Central memory CD8-positive, alpha-beta T cell (primary cell): ENCODE measurements at regions not wholly inside any gene's neighbourhood (a gene's known extent, or its start where the extent isn't known, plus 50 kb on each side); places are given as distances from the start of the nearest gene placed in this dataset.
"Not testable (repeated sequence)": the region's sequence is repeated elsewhere in the genome, so short reads cannot be mapped to it uniquely, and the experiment has no call there.

Source experiments
- ATAC-seq: fragments of 150-1000 bp; cut with Tn5 transposase; replicated peaks from 2 replicates; pipeline ENCODE4 v1.10.0; 2022; ENCODE audit warnings: mild to moderate bottlenecking, moderate FRiP score, moderate number of reproducible peaks; ENCODE audit not compliant: poor library complexity, severe bottlenecking; ENCODE audit errors: extremely low read depth
- DNase-seq, 2 donors: peaks; one replicate each; pipeline ENCODE4 v3.0.0; 2021; ENCODE audit warnings: low spot score in 2 of 2
- H3K27ac Mint-ChIP-seq: one replicate; pipeline ENCODE4 v1.8.0; 2022; ENCODE audit warnings: low read depth, mild to moderate bottlenecking, moderate library complexity, mixed read lengths
- H3K27me3 Mint-ChIP-seq: one replicate; pipeline ENCODE4 v1.8.0; 2022; ENCODE audit warnings: mixed read lengths
- H3K36me3 Mint-ChIP-seq: one replicate; pipeline ENCODE4 v1.8.0; 2022; ENCODE audit warnings: mild to moderate bottlenecking, moderate library complexity, mixed read lengths; ENCODE audit not compliant: insufficient read depth
- H3K4me1 Mint-ChIP-seq: one replicate; pipeline ENCODE4 v1.8.0; 2022; ENCODE audit warnings: mixed read lengths
- H3K4me3 Mint-ChIP-seq: one replicate; pipeline ENCODE4 v1.8.0; 2022; ENCODE audit warnings: mild to moderate bottlenecking, moderate library complexity, mixed read lengths
- H3K9me3 Mint-ChIP-seq: one replicate; pipeline ENCODE4 v1.8.0; 2022; ENCODE audit warnings: mixed read lengths

DNA sequence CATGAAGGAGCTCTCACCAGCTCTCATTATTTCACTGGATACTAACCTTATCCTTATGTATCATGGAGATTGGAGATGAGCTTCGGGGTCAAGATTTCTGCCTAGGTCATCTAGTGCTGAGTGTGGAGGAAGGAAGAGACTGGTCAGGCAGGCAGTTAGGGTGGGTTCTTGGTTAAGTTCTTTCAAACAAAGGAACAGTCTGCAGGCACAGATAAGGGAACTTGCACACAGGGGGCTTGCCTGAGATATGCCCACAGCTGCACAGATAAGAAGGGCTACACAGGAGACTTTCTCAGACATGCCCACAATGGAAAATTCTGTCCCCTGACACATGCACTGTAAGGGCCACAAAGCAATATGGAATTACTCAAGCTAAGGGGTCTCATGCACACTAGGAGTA is 904.1 kb downstream of the NLGN4X start:
- H3K36me3 Mint-ChIP-seq: no peaks in the 10 kb centered on the region
- ATAC-seq (no peak), DNase-seq (no peak)
- no peak overlapping the region for H3K27ac Mint-ChIP-seq
- no peaks in the 10 kb centered on the region for H3K27me3 Mint-ChIP-seq
- H3K4me1 Mint-ChIP-seq: no peaks in the 10 kb centered on the region
- peaks cover 5% of the 10 kb centered on the region for H3K9me3 Mint-ChIP-seq
- no peak overlapping the region for H3K4me3 Mint-ChIP-seq

DNA sequence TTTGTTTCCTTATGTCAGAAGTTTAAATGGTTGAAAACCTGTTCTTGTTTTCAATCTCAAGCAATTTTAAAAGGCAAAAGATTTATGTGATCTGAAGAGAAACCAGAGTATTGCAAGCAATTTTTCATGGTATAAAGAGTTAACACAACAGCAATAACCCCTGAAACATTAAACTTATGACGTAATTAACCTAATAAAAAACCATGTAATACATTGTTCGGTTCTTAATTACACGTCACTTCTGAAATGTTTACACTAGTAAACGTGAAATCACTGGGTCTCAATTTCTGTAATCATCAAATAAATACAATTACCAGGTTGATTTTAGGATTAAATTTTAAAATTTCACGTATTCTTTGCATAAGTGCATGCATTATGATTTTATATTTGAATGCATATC is 914.5 kb downstream of the NLGN4X start:
- Mint-ChIP-seq H3K36me3 (no peaks in the 10 kb centered on the region), H3K4me3 (no peak overlapping the region), H3K4me1 (no peaks in the 10 kb centered on the region), H3K27ac (no peak overlapping the region), H3K27me3 (no peaks in the 10 kb centered on the region), H3K9me3 (no peaks in the 10 kb centered on the region)
- DNase-seq: no peak
- no peak for ATAC-seq

DNA sequence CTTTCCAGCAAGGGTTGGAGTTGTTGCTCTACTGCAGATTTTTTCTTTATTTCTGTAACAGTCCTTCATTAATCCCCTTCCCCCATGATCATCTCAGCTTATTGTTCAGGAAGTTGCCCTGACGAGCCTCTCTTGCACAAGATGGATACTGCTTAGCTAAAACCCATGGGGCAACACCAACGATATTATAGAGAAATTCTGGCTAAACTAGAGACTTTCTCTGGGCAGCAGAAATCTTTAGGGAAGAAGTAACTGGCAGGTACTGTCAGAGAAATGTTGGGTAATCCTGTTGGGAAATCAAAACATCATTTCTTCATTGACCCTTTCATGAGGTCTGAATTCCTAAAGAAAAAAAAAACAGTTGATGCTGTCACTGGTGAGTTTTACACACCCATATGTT is 921.3 kb downstream of the NLGN4X start:
- Mint-ChIP-seq H3K4me3 (no peak overlapping the region), H3K27ac (no peak overlapping the region), H3K27me3 (no peaks in the 10 kb centered on the region), H3K9me3 (no peaks in the 10 kb centered on the region), H3K36me3 (no peaks in the 10 kb centered on the region), H3K4me1 (no peaks in the 10 kb centered on the region)
- no peak for ATAC-seq
- no peak for DNase-seq

DNA sequence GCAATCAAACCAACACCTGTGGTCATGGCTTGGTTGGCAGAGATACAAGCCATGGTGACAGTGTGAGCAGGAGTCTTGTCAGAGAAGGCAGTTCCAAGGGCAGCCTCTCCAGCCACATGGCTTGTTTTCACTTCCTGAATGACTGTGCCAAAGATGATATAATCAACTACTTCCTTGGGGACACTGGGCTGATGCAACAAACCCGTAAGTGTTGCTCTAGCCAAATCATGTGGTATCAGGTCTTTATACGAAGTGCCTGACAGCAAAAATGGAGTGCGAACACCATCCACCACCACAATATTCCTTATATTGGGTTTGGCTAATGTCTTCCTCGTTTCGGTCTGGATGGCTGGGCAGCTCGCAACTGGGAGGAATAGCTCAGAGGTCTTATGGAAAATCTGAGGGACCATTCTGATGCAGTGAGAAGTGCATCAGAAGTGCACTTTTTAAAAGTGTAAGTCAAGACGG is 922.0 kb downstream of the NLGN4X start:
- DNase-seq (no peak), ATAC-seq (no peak)
- H3K36me3 Mint-ChIP-seq: no peaks in the 10 kb centered on the region

DNA sequence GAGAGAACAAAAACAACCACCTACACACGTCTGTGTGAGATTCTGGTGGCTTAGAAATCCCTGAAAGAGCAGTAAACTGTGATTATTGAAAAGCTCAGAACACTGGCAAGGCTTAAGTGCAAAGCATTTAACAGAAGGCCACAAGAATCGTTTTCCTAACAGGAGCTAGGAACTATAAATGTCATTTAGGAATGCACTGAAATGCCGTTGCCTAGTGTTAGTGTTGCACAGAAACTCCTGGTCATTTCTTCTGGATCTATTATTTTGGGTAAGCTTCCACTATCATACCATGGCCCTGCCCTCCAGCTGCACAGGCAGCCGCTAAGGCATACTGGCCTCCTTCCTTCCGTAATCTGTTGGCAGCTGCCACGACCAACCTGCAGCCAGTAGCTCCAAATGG is 923.2 kb downstream of the NLGN4X start:
- ATAC-seq (no peak), DNase-seq (no peak)
- Mint-ChIP-seq H3K27ac (no peak overlapping the region), H3K27me3 (no peaks in the 10 kb centered on the region), H3K36me3 (no peaks in the 10 kb centered on the region), H3K4me1 (no peaks in the 10 kb centered on the region), H3K9me3 (no peaks in the 10 kb centered on the region), H3K4me3 (no peak overlapping the region)

More for the DNA sequence above, 922.0 kb downstream of the NLGN4X start:
- Mint-ChIP-seq H3K4me3 (no peak overlapping the region), H3K27ac (no peak overlapping the region), H3K27me3 (no peaks in the 10 kb centered on the region), H3K4me1 (no peaks in the 10 kb centered on the region), H3K9me3 (no peaks in the 10 kb centered on the region)

DNA sequence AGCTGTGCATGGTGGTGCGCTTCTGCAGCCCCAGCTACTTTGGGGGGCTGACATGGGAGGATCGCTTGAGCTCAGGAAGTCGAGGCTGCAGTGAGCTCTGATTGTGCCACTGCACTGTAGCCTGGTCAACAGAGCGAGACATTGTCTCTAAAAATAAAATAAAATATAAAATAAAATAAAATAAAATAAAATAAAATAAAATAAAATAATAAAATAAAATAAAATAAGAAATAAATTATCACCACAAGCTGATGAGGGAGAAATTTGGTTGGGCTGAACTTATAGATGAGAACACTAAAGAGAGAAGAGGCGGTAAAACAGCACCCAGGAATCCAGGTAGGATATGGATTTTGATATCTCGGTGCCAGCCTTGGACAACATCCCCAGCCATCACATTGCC is 933.7 kb downstream of the NLGN4X start:
- peaks cover 6% of the 10 kb centered on the region for H3K9me3 Mint-ChIP-seq
- no peaks in the 10 kb centered on the region for H3K36me3 Mint-ChIP-seq
- DNase-seq (no peak), ATAC-seq (no peak)
- H3K4me1 Mint-ChIP-seq: no peaks in the 10 kb centered on the region
- no peaks in the 10 kb centered on the region for H3K27me3 Mint-ChIP-seq
- no peak overlapping the region for H3K27ac Mint-ChIP-seq
- no peak overlapping the region for H3K4me3 Mint-ChIP-seq

DNA sequence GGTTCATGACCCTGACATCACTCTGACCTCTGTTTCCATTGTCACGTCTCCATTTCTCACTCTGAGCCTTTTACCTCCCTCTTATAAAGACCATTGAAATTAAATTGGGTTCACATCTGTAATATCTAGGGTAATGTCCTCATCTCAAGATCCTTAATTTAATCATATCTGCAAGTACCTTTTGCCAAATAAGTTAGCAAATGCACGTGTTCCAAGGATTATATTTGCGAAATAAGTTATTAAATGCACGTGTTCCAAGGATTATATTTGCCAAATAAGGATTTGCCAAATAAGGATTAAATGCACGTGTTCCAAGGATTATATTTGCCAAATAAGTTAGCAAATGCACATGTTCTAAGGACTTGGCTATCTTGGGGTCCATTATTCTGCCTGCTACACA is 938.0 kb downstream of the NLGN4X start:
- Mint-ChIP-seq H3K4me1 (no peaks in the 10 kb centered on the region), H3K9me3 (peaks cover 13% of the 10 kb centered on the region), H3K27ac (no peak overlapping the region), H3K4me3 (no peak overlapping the region), H3K36me3 (no peaks in the 10 kb centered on the region), H3K27me3 (no peaks in the 10 kb centered on the region)
- ATAC-seq (no peak), DNase-seq (no peak)

DNA sequence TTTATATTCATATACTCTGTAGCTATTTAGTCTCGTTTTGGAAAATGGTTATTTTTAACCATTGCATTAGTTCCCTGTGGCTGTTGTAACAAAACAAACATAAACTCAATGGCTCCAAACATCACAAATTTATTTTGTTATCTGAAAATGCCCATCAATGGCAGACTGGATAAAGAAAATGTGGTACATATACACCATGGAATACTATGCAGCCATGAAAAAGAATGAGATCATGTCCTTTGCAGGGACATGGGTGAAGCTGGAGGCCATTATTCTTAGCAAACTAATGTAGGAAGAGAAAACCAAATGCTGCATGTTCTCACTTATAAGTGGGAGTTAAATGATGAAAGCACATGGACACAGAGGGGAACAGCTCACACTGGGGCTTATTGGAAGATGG is 938.7 kb downstream of the NLGN4X start:
- H3K27me3 Mint-ChIP-seq, ATAC-seq, H3K4me1 Mint-ChIP-seq, DNase-seq, H3K36me3 Mint-ChIP-seq, H3K27ac Mint-ChIP-seq, H3K4me3 Mint-ChIP-seq: not testable (repeated sequence)
- H3K9me3 Mint-ChIP-seq: peaks cover 13% of the 10 kb centered on the region

DNA sequence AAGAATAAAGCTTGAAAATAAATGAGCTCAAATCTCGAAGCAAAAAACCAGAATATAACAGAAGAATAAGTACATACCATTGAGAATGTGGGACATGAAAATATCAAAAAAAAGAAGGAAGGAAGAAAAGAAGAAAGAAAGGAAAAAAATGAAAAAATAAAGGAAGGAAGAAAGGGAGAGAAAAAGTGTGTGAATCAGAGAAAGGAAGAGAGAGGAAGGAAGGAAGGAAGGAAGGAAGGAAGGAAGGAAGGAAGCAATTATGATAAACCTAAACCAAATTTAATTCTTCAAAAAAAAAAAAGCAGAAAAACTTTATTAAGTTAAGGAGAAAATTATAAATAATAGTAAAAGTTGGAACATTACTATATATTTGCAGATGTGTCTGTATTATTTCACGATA is 949.8 kb downstream of the NLGN4X start:
- no peaks in the 10 kb centered on the region for H3K36me3 Mint-ChIP-seq
- ATAC-seq (no peak), DNase-seq (no peak)
- no peak overlapping the region for H3K27ac Mint-ChIP-seq
- H3K27me3 Mint-ChIP-seq: no peaks in the 10 kb centered on the region
- H3K4me3 Mint-ChIP-seq: no peak overlapping the region
- peaks cover 12% of the 10 kb centered on the region for H3K9me3 Mint-ChIP-seq
- no peaks in the 10 kb centered on the region for H3K4me1 Mint-ChIP-seq

DNA sequence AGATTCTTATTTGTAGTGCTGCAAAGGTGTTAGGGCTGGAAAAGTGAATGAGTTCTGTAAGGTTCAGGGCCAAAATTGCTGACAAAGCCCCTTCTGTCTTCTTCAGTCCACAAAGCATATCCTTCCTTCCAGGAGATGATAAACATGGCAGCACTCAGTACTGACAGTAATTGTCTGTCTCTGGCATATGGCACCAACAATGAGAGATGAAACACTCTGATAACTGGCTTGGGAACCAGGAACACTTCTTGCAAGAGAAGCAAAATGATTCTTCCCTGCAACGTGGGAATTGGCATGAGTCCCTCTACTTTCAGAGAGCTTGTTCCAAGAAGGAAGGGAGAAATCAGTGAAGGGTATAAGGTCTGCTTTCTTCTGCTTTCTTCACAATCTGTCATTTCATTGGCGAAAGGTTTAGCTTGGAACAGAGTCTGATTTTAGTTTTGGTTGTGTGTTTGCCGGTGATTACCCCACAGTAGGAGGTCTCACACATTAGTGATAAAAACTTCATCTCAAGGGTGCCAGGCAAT is 963.3 kb downstream of the NLGN4X start:
- Mint-ChIP-seq H3K4me3 (no peak overlapping the region), H3K27me3 (no peaks in the 10 kb centered on the region), H3K27ac (no peak overlapping the region), H3K4me1 (no peaks in the 10 kb centered on the region), H3K36me3 (peaks cover 2% of the 10 kb centered on the region), H3K9me3 (no peaks in the 10 kb centered on the region)
- ATAC-seq: no peak
- DNase-seq: no peak

DNA sequence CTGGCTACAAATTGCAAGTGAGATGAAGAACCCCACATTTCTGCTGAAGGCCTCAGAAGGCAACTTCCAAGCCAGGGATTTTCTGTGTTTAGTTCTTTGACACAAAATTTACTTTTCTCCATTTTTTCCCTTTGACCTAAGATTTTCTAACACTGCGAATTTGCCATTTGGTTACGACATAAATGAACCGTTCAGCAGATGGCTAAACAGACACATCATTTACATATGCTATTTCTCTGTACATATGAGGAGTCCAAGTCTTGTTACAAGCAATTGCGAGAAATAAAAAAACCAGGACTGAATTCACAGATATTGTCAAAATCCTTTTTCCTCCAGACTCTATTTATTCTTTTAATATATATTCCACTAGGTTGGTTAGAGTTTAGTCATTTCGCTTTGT is 978.6 kb downstream of the NLGN4X start:
- ATAC-seq: no peak
- Mint-ChIP-seq H3K27me3 (no peaks in the 10 kb centered on the region), H3K27ac (no peak overlapping the region), H3K4me3 (no peak overlapping the region), H3K36me3 (no peaks in the 10 kb centered on the region), H3K9me3 (no peaks in the 10 kb centered on the region), H3K4me1 (no peaks in the 10 kb centered on the region)
- no peak for DNase-seq

DNA sequence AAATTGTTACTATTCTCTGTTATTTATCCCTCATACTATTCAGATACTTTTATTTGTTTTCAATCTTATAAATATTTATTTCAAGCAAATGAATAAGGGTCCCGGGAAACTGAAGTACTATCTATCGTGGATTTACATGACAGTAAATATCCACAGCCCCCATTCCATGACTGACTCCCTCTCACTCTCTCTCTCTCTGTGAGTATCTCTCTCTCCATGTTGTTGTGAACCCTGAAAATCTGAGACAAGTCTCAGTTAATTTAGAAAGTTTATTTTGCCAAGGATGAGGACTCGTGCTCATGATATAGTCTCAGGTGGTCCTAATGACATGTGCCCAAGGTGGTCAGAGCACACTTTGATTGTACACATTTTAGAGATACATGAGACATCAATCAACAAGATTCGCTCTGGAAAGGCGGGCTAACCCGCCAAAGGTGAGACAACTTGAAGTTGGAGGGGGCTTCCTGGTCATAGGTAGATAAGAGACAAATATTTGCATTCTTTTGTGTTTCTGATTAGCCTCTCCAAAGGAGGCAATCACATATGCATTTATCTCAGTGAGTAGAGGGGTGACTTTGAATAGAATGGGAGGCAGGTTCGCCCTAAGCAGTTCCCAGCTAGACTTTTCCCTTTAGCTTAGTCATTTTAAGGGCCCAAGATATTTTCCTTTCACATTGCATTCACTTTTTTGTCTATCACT is 986.4 kb downstream of the NLGN4X start:
- Mint-ChIP-seq H3K36me3 (no peaks in the 10 kb centered on the region), H3K27ac (no peak overlapping the region), H3K4me1 (no peaks in the 10 kb centered on the region), H3K4me3 (no peak overlapping the region), H3K27me3 (no peaks in the 10 kb centered on the region), H3K9me3 (no peaks in the 10 kb centered on the region)
- DNase-seq (no peak), ATAC-seq (no peak)

DNA sequence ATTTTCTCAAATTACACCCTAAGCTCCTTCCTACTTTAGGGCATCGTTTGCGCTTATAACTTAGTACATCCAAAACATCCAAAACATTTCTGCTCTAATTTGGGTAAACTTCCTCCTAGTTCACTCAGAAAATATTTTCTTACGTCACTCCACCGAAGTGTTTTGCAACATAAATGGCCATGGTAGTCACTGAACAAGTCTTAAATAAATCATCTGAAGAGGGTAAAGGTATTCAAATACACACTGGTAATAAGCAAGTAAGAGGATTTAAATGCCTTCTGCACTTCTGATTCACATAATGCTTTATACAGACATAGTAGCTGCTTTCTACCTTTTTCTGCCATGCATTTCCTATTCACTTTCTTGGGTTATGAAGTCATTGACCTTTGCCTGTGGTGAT is 991.9 kb downstream of the NLGN4X start:
- Mint-ChIP-seq H3K4me1 (no peaks in the 10 kb centered on the region), H3K36me3 (no peaks in the 10 kb centered on the region), H3K27ac (no peak overlapping the region), H3K27me3 (no peaks in the 10 kb centered on the region), H3K9me3 (peaks cover 5% of the 10 kb centered on the region), H3K4me3 (no peak overlapping the region)
- ATAC-seq: no peak
- no peak for DNase-seq
